ENCODE measurements at regions not wholly inside any gene's neighbourhood (a gene's known extent, or its start where the extent isn't known, plus 50 kb on each side); places are given as distances from the start of the nearest gene placed in this dataset.

- CTCF ChIA-PET = no interaction called here
- no peak for DNase-seq
- H3K4me2 ChIP-seq = no peak overlapping the region
- no peak overlapping the region for H2AFZ ChIP-seq
- no peaks in the 10 kb centered on the region for H4K20me1 ChIP-seq (ENCODE audit: insufficient read depth)
- no peaks in the 10 kb centered on the region for H3K4me1 ChIP-seq (replicated peaks; ENCODE audit: insufficient read depth)
- H3K36me3 ChIP-seq (ENCODE audit: low read depth) = no peaks in the 10 kb centered on the region
- no peak overlapping the region for H3K27ac ChIP-seq
- intact Hi-C loops (cut with micrococcal nuclease; ENCODE audit: unreplicated experiment) = no loop called here
- H3K9me3 ChIP-seq (ENCODE audit: insufficient read depth, low read depth) = no peaks in the 10 kb centered on the region
- POLR2A ChIA-PET (ENCODE audit: unreplicated experiment) = no interaction called here
- H3K27me3 ChIP-seq (ENCODE audit: insufficient read depth, low read depth) = no peaks in the 10 kb centered on the region
- TF ChIP-seq EZH2 (IDR thresholded peaks at IDR 0.05; ENCODE audit: low read depth) = no peak
- no peak for TF ChIP-seq CTCF (conservative IDR thresholded peaks at IDR 0.05)
- H3K9me2 ChIP-seq (ENCODE audit: insufficient read depth) = no peaks in the 10 kb centered on the region
- no peaks in the 10 kb centered on the region for H3F3A ChIP-seq (ENCODE audit: insufficient read depth, low read depth)
- no TSS peak for BruUV-seq (replicated peaks)
- no peaks in the 10 kb centered on the region for H3K79me2 ChIP-seq (ENCODE audit: low read depth)
- H3K4me3 ChIP-seq = no peak overlapping the region
Measured at GRCh38 chr15:69914040-69914439, 183.7 kb downstream of the TLE3 start.

GRCh38 chr15:69914960-69915359 is 182.8 kb downstream of the TLE3 start:
- intact Hi-C loops (cut with micrococcal nuclease; ENCODE audit: unreplicated experiment) = no loop called here
- POLR2A ChIA-PET (ENCODE audit: unreplicated experiment) = no interaction called here
- no peak overlapping the region for H3K27ac ChIP-seq
- H3K4me1 ChIP-seq (replicated peaks; ENCODE audit: insufficient read depth) = no peaks in the 10 kb centered on the region
- no peak overlapping the region for H2AFZ ChIP-seq
- no TSS peak for BruUV-seq (replicated peaks)
- H3F3A ChIP-seq (ENCODE audit: insufficient read depth, low read depth) = no peaks in the 10 kb centered on the region
- H3K9me2 ChIP-seq (ENCODE audit: insufficient read depth) = no peaks in the 10 kb centered on the region
- no peak overlapping the region for H3K4me2 ChIP-seq
- no peaks in the 10 kb centered on the region for H3K36me3 ChIP-seq (ENCODE audit: low read depth)
- DNase-seq = no peak
- H3K79me2 ChIP-seq (ENCODE audit: low read depth) = no peaks in the 10 kb centered on the region
- H3K4me3 ChIP-seq = no peak overlapping the region
- TF ChIP-seq CTCF (conservative IDR thresholded peaks at IDR 0.05) = no peak
- no peak for TF ChIP-seq EZH2 (IDR thresholded peaks at IDR 0.05; ENCODE audit: low read depth)
- no peaks in the 10 kb centered on the region for H3K9me3 ChIP-seq (ENCODE audit: insufficient read depth, low read depth)
- no peaks in the 10 kb centered on the region for H4K20me1 ChIP-seq (ENCODE audit: insufficient read depth)
- CTCF ChIA-PET = interaction anchor here (0.5 kb wide), 1 partner anchor 315 kb away, joined by 3 read pairs; no protein-coding TSS in a partner anchor
- no peaks in the 10 kb centered on the region for H3K27me3 ChIP-seq (ENCODE audit: insufficient read depth, low read depth)

- H4K20me1 ChIP-seq (ENCODE audit: insufficient read depth) = no peaks in the 10 kb centered on the region
- BruUV-seq (replicated peaks) = no TSS peak
- H3K4me2 ChIP-seq = no peak overlapping the region
- no peak overlapping the region for H3K27ac ChIP-seq
- H3K4me1 ChIP-seq (replicated peaks; ENCODE audit: insufficient read depth) = no peaks in the 10 kb centered on the region
- H3K9me3 ChIP-seq (ENCODE audit: insufficient read depth, low read depth) = no peaks in the 10 kb centered on the region
- H3K9me2 ChIP-seq (ENCODE audit: insufficient read depth) = no peaks in the 10 kb centered on the region
- H3F3A ChIP-seq (ENCODE audit: insufficient read depth, low read depth) = no peaks in the 10 kb centered on the region
- no peak overlapping the region for H3K4me3 ChIP-seq
- no peaks in the 10 kb centered on the region for H3K79me2 ChIP-seq (ENCODE audit: low read depth)
- no peak overlapping the region for H2AFZ ChIP-seq
- TF ChIP-seq EZH2 (IDR thresholded peaks at IDR 0.05; ENCODE audit: low read depth) (no peak), CTCF (conservative IDR thresholded peaks at IDR 0.05) (no peak)
- no peaks in the 10 kb centered on the region for H3K27me3 ChIP-seq (ENCODE audit: insufficient read depth, low read depth)
- ChIA-PET POLR2A (ENCODE audit: unreplicated experiment) (interaction anchor here (0.6 kb wide), 1 partner anchor 108 kb away, joined by 18 read pairs; no protein-coding TSS in a partner anchor), CTCF (no interaction called here)
- intact Hi-C loops (cut with micrococcal nuclease; ENCODE audit: unreplicated experiment) = no loop called here
- no peak for DNase-seq
- H3K36me3 ChIP-seq (ENCODE audit: low read depth) = no peaks in the 10 kb centered on the region
Measured at GRCh38 chr15:69916169-69916785, 181.4 kb downstream of the TLE3 start.

Data from PC-9 (cell line).